Muscle of leg (tissue), 3 donors: ENCODE measurements at regions not wholly inside any gene's neighbourhood (a gene's known extent, or its start where the extent isn't known, plus 50 kb on each side); places are given as distances from the start of the nearest gene placed in this dataset.
A peak's percentile ranks its signal among the peaks of the same experiment; 100 is the strongest.

ENCODE experiments used
- DNase-seq: peaks from one replicate; pipeline ENCODE4 v3.0.0; 2013
- H3K27ac ChIP-seq: one replicate; pipeline ENCODE4 v1.5.1; 2013; ENCODE audit warnings: mild to moderate bottlenecking, low read length, control low read depth
- H3K27me3 ChIP-seq: one replicate; pipeline ENCODE4 v1.6.1; 2013; ENCODE audit warnings: low read length; ENCODE audit not compliant: control insufficient read depth, insufficient read depth
- H3K36me3 ChIP-seq: one replicate; pipeline ENCODE4 v1.6.1; 2013; ENCODE audit warnings: low read length; ENCODE audit not compliant: control insufficient read depth, insufficient read depth
- H3K4me1 ChIP-seq: one replicate; pipeline ENCODE4 v1.6.1; 2013; ENCODE audit warnings: low read length; ENCODE audit not compliant: control insufficient read depth, insufficient read depth
- H3K4me3 ChIP-seq: one replicate; pipeline ENCODE4 v1.5.1; 2013; ENCODE audit warnings: low read length, control low read depth
- H3K9me3 ChIP-seq: replicated peaks from 2 replicates; pipeline ENCODE4 v1.6.1; 2013; ENCODE audit warnings: low read depth, low read length; ENCODE audit not compliant: control insufficient read depth
- WGBS: methylation state at CpG from one replicate; pipeline ENCODE4 v1.1.5; 2013; ENCODE audit warnings: missing lambda C conversion rate; ENCODE audit not compliant: insufficient coverage; 5-methylcytosine and 5-hydroxymethylcytosine counted together

GRCh38 chr10:89153971-89154370, 53.1 kb downstream of the CH25H start:
- H3K9me3 ChIP-seq = no peaks in the 10 kb centered on the region
- H3K4me3 ChIP-seq = no peak overlapping the region
- no peak overlapping the region for H3K27ac ChIP-seq
- H3K27me3 ChIP-seq = no peaks in the 10 kb centered on the region
- no peaks in the 10 kb centered on the region for H3K36me3 ChIP-seq
- H3K4me1 ChIP-seq = no peaks in the 10 kb centered on the region
- no CpG with 5 or more reads among the region's 1 CpG for WGBS
- no peak for DNase-seq

GRCh38 chr10:89153116-89153515, 54.0 kb downstream of the CH25H start:
- H3K4me3 ChIP-seq = no peak overlapping the region
- H3K27ac ChIP-seq = no peak overlapping the region
- 25% methylated on average over 2 of the region's 3 CpGs for WGBS

GRCh38 chr10:89151857-89152256, 55.3 kb downstream of the CH25H start:
- no peak overlapping the region for H3K4me3 ChIP-seq
- no peaks in the 10 kb centered on the region for H3K27me3 ChIP-seq
- DNase-seq = no peak
- H3K36me3 ChIP-seq = no peaks in the 10 kb centered on the region
- H3K4me1 ChIP-seq = no peaks in the 10 kb centered on the region
- no CpG with 5 or more reads among the region's 2 CpGs for WGBS
- no peaks in the 10 kb centered on the region for H3K9me3 ChIP-seq
- no peak overlapping the region for H3K27ac ChIP-seq

More at GRCh38 chr10:89153116-89153515, 54.0 kb downstream of the CH25H start:
- Histone ChIP-seq H3K27me3 (no peaks in the 10 kb centered on the region), H3K36me3 (no peaks in the 10 kb centered on the region), H3K9me3 (no peaks in the 10 kb centered on the region), H3K4me1 (no peaks in the 10 kb centered on the region)
- DNase-seq = no peak

GRCh38 chr10:89148061-89148460, 59.1 kb downstream of the CH25H start:
- Histone ChIP-seq H3K36me3 (no peaks in the 10 kb centered on the region), H3K4me1 (no peaks in the 10 kb centered on the region), H3K27ac (no peak overlapping the region), H3K27me3 (no peaks in the 10 kb centered on the region), H3K4me3 (no peak overlapping the region), H3K9me3 (no peaks in the 10 kb centered on the region)
- no CpG with 5 or more reads among the region's 5 CpGs for WGBS
- DNase-seq = no peak

- Histone ChIP-seq H3K27ac (no peak overlapping the region), H3K4me1 (no peaks in the 10 kb centered on the region), H3K4me3 (no peak overlapping the region), H3K9me3 (no peaks in the 10 kb centered on the region), H3K27me3 (no peaks in the 10 kb centered on the region), H3K36me3 (no peaks in the 10 kb centered on the region)
- WGBS = 60% methylated on average over 1 of the region's 2 CpGs
- no peak for DNase-seq
Observed at GRCh38 chr10:89147256-89147655, 59.9 kb downstream of the CH25H start.

GRCh38 chr10:89144836-89145235, 62.3 kb downstream of the CH25H start:
- no CpG with 5 or more reads among the region's 4 CpGs for WGBS
- no peaks in the 10 kb centered on the region for H3K4me1 ChIP-seq
- no peak for DNase-seq
- H3K27ac ChIP-seq = no peak overlapping the region
- no peaks in the 10 kb centered on the region for H3K9me3 ChIP-seq
- no peaks in the 10 kb centered on the region for H3K27me3 ChIP-seq
- H3K36me3 ChIP-seq = no peaks in the 10 kb centered on the region
- H3K4me3 ChIP-seq = no peak overlapping the region

GRCh38 chr10:89142590-89142989, 64.5 kb downstream of the CH25H start:
- Histone ChIP-seq H3K9me3 (no peaks in the 10 kb centered on the region), H3K27me3 (no peaks in the 10 kb centered on the region), H3K27ac (no peak overlapping the region), H3K4me3 (no peak overlapping the region), H3K4me1 (no peaks in the 10 kb centered on the region), H3K36me3 (no peaks in the 10 kb centered on the region)
- DNase-seq = no peak
- 75% methylated on average over 2 of the region's 2 CpGs for WGBS

GRCh38 chr10:89138755-89139490, 68.2 kb downstream of the CH25H start:
- Histone ChIP-seq H3K4me1 (no peaks in the 10 kb centered on the region), H3K27ac (no peak overlapping the region), H3K9me3 (no peaks in the 10 kb centered on the region), H3K4me3 (no peak overlapping the region), H3K27me3 (no peaks in the 10 kb centered on the region), H3K36me3 (no peaks in the 10 kb centered on the region)
- no CpG with 5 or more reads among the region's 1 CpG for WGBS
- DNase-seq = no peak

GRCh38 chr10:89134963-89135362, 72.2 kb downstream of the CH25H start:
- H3K36me3 ChIP-seq = no peaks in the 10 kb centered on the region
- DNase-seq = peak; percentile 52
- H3K4me3 ChIP-seq = no peak overlapping the region
- H3K27ac ChIP-seq = no peak overlapping the region
- H3K4me1 ChIP-seq = no peaks in the 10 kb centered on the region
- H3K27me3 ChIP-seq = no peaks in the 10 kb centered on the region
- H3K9me3 ChIP-seq = no peaks in the 10 kb centered on the region

- no peak overlapping the region for H3K27ac ChIP-seq
- H3K36me3 ChIP-seq = no peaks in the 10 kb centered on the region
- WGBS = 79% methylated on average over 2 of the region's 4 CpGs
- no peak for DNase-seq
- H3K9me3 ChIP-seq = no peaks in the 10 kb centered on the region
- H3K4me3 ChIP-seq = no peak overlapping the region
- H3K4me1 ChIP-seq = no peaks in the 10 kb centered on the region
- no peaks in the 10 kb centered on the region for H3K27me3 ChIP-seq
Observed at GRCh38 chr10:89129911-89130310, 77.2 kb downstream of the CH25H start.
